ENCODE measurements at regions not wholly inside any gene's neighbourhood (a gene's known extent, or its start where the extent isn't known, plus 50 kb on each side); places are given as distances from the start of the nearest gene placed in this dataset.

- TF ChIP-seq CREB5 (CRISPR knock-in tag; IDR thresholded peaks at IDR 0.05; ENCODE audit: low read depth), result no peak
- no peak for ATAC-seq
Observed at GRCh38 chr13:102940143-102940542, 94.3 kb downstream of the ERCC5 start.

GRCh38 chr13:102935896-102936321 is 90.1 kb downstream of the ERCC5 start:
- no peak for ATAC-seq
- TF ChIP-seq TSHZ2 (CRISPR knock-in tag; IDR thresholded peaks at IDR 0.05), result no peak
- no peak for TF ChIP-seq ZNF70 (CRISPR knock-in tag; IDR thresholded peaks at IDR 0.05)
- no peak for TF ChIP-seq CREB5 (CRISPR knock-in tag; IDR thresholded peaks at IDR 0.05; ENCODE audit: low read depth)

GRCh38 chr13:102933523-102933922 is 87.7 kb downstream of the ERCC5 start:
- TF ChIP-seq OSR1 (CRISPR knock-in tag; IDR thresholded peaks at IDR 0.05) (no peak), CSRNP3 (CRISPR knock-in tag; IDR thresholded peaks at IDR 0.05) (no peak), TSHZ2 (CRISPR knock-in tag; IDR thresholded peaks at IDR 0.05) (no peak), CREB5 (CRISPR knock-in tag; IDR thresholded peaks at IDR 0.05; ENCODE audit: low read depth) (no peak), ZFP3 (CRISPR knock-in tag; IDR thresholded peaks at IDR 0.05) (no peak), GLIS3 (CRISPR knock-in tag; IDR thresholded peaks at IDR 0.05) (no peak), ISL1 (CRISPR knock-in tag; IDR thresholded peaks at IDR 0.05) (no peak), ESRRG (CRISPR knock-in tag; IDR thresholded peaks at IDR 0.05) (no peak), TOX (CRISPR knock-in tag; IDR thresholded peaks at IDR 0.05; ENCODE audit: borderline replicate concordance) (no peak), ZNF565 (CRISPR knock-in tag; conservative IDR thresholded peaks at IDR 0.05; ENCODE audit: low read depth) (no peak), SNAI2 (CRISPR knock-in tag; IDR thresholded peaks at IDR 0.05) (no peak), BACH2 (CRISPR knock-in tag; IDR thresholded peaks at IDR 0.05; ENCODE audit: borderline replicate concordance) (no peak), ZC3H10 (CRISPR knock-in tag; IDR thresholded peaks at IDR 0.05) (no peak), RARB (CRISPR knock-in tag; IDR thresholded peaks at IDR 0.05) (no peak), PATZ1 (CRISPR knock-in tag; IDR thresholded peaks at IDR 0.05; ENCODE audit: borderline replicate concordance) (no peak)
- ATAC-seq, result no peak

Measured in SK-N-SH treated with all-trans-retinoic acid at 6 μM for 48 hours (cell line).